ENCODE measurements at regions not wholly inside any gene's neighbourhood (a gene's known extent, or its start where the extent isn't known, plus 50 kb on each side); places are given as distances from the start of the nearest gene placed in this dataset.

- TF ChIP-seq CTCF (IDR thresholded peaks at IDR 0.05) = no peak
These were observed 275.5 kb downstream of the EFNB2 start for GRCh38 chr13:106259928-106260327.

DNA sequence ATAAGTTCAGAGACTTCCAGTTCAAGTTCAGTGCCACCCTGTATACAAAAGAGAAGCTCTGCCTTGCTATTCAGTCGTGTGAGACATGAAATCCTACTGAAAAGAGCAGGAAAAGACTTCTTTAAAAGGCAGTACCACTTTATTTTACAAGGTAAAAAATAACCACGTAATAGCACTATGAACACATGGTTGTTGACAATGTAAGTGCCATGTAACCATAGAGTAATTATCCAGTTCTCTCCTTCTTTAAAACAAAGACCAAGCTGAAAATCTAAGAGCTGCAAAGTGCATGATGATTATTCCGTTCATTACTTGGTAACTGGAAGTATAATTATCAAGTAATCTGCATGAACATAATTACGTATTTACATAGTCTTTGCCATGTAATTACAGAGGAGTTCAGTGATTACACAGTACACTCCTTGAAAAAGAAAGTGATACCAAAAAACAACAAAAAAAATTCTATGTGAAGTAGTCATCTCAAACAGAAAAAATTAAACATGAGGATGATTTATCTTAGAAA, 288.7 kb downstream of the EFNB2 start:
- TF ChIP-seq CTCF (IDR thresholded peaks at IDR 0.05) = no peak

GRCh38 chr13:106246242-106246641, 289.2 kb downstream of the EFNB2 start:
- TF ChIP-seq CTCF (IDR thresholded peaks at IDR 0.05) = no peak

DNA sequence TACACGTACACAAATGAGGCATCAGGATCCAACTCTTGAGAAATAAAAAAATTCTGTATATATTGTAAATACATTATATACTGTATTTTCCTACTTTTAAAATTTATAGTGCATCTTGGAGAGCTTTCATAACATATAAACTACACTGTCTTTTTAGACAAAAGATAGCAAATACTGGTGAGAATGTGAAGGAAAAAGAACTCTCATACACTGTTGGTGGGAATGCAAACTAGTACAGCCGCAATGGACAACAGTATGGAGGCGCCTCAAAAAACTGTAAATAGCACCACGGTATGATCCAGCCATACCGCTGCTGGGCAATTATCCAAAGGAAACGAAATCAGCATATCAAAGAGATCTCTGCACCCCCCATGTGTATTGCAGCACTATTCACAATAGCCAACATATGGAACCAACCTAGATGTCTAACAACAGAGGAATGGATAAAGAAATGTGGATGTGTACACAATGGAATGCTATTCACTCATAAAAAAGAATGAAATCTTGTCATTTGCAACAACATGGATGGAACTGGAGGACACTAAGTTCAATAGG, 292.4 kb downstream of the EFNB2 start:
- TF ChIP-seq CTCF (IDR thresholded peaks at IDR 0.05) = no peak

DNA sequence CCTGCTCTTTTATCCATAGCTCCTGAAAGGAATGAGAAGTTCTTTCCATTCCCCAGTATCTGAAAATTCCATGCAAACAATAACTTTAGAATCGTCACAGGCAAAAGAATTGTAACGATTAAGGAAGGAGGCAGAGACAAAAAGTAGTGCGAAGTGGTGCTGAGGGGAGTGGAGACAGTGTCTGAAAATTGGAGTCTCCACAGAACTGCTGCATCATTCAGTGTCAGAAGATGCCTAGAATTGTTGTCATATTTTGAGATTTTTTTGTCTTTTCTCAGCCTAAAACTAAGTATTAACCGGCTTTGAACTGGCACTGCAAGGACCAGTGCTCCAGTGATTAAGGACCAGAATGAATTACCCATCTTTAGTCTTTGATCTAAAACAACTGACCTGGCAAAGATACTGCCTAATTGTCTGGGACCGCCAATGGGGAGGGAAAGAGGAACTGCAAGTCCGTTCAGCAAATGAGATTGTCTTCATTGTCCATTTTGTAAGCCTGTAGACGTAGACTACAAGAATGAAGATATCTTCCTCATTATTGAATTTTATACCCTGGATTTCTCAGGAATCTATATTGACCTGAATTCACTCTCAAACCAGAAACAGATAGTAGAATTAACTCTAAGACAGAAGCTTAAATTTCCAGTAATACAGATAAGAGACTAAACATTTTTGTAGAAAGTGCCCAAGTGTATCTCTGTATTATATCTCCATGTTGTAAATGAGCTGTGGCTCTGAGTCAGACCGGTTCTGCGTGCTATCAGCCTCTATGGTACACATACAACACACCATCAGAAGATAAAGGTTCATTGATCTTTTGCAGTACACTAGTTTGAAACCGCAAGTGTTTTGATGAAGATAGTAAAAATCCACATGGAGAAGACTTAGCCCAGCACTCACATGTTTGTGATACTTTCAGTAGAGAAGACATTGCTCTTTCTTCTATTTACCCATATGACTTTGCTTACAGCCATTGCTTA, 293.2 kb downstream of the EFNB2 start:
- no peak for TF ChIP-seq CTCF (IDR thresholded peaks at IDR 0.05)

DNA sequence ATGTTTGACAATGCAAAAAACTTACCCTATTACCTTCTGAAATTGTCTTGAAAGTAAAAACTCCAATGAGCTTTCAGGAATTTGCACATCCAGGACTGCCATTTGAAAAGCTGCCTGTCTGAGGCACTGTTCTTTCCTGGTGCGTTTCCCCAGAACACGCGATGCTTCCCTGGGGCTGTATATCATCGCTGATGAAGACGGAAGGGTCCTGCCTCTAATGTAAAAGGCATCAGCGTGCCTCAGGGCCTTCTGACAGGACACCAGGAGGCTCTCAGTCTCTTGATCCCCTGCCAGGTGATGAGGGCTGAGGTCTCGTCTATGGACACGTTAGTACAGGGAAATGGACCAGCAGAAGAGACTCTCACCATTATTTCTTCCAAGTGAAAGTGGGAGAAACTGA, 296.8 kb downstream of the EFNB2 start:
- TF ChIP-seq CTCF (IDR thresholded peaks at IDR 0.05) = no peak

GRCh38 chr13:106234636-106235035, 300.8 kb downstream of the EFNB2 start:
- no peak for TF ChIP-seq CTCF (IDR thresholded peaks at IDR 0.05)
